DOHH2 (cell line): ENCODE measurements at regions not wholly inside any gene's neighbourhood (a gene's known extent, or its start where the extent isn't known, plus 50 kb on each side); places are given as distances from the start of the nearest gene placed in this dataset.

Experiments used
- H3F3A ChIP-seq: fragments of 200-600 bp; sonication (generic), shearing (Covaris generic); 2 replicates; pipeline ENCODE4 v1.6.0; 2016; ENCODE audit warnings: antibody characterized with exemption, mild to moderate bottlenecking; ENCODE audit not compliant: control insufficient read depth, insufficient read depth
- H3K27ac ChIP-seq: fragments of 200-600 bp; sonication (generic); 2 replicates; pipeline ENCODE4 v1.5.1; 2014; ENCODE audit warnings: low read depth, mild to moderate bottlenecking, low read length, moderate library complexity
- H3K27me3 ChIP-seq: fragments of 200-600 bp; sonication (generic); 2 replicates; pipeline ENCODE4 v1.6.1; 2014; ENCODE audit warnings: mild to moderate bottlenecking, low read length, mixed read lengths; ENCODE audit not compliant: control insufficient read depth
- H3K36me3 ChIP-seq: fragments of 200-600 bp; sonication (generic); 2 replicates; pipeline ENCODE4 v1.6.1; 2014; ENCODE audit warnings: mild to moderate bottlenecking, low read length, moderate library complexity, mixed read lengths; ENCODE audit not compliant: control insufficient read depth
- H3K4me1 ChIP-seq: fragments of 200-600 bp; sonication (generic); 2 replicates; pipeline ENCODE4 v1.6.1; 2014; ENCODE audit warnings: mild to moderate bottlenecking, low read length, mixed read lengths; ENCODE audit not compliant: control insufficient read depth
- H3K4me2 ChIP-seq: fragments of 200-600 bp; sonication (generic); 2 replicates; pipeline ENCODE4 v1.6.0; 2014; ENCODE audit warnings: mild to moderate bottlenecking, low read length, moderate library complexity
- H3K4me3 ChIP-seq: fragments of 200-600 bp; sonication (generic); 2 replicates; pipeline ENCODE4 v1.5.1; 2014; ENCODE audit warnings: mild to moderate bottlenecking, low read length, mixed read lengths
- H3K79me2 ChIP-seq: fragments of 200-600 bp; sonication (generic); 2 replicates; pipeline ENCODE4 v1.6.1; 2014; ENCODE audit warnings: mild to moderate bottlenecking, low read length, mixed read lengths; ENCODE audit not compliant: control insufficient read depth
- H3K9me2 ChIP-seq: fragments of 200-600 bp; sonication (generic); replicated peaks from 2 replicates; pipeline ENCODE4 v1.6.1; 2014; ENCODE audit warnings: mild to moderate bottlenecking, low read length, mixed read lengths; ENCODE audit not compliant: control insufficient read depth
- H3K9me3 ChIP-seq: fragments of 200-600 bp; sonication (generic); 2 replicates; pipeline ENCODE4 v1.6.1; 2014; ENCODE audit warnings: antibody characterized with exemption, low read length, mixed read lengths; ENCODE audit not compliant: control insufficient read depth, insufficient read depth
- H4K20me1 ChIP-seq: fragments of 200-600 bp; sonication (generic); 2 replicates; pipeline ENCODE4 v1.6.0; 2014; ENCODE audit warnings: low read depth, mild to moderate bottlenecking, antibody characterized with exemption, low read length, moderate library complexity; ENCODE audit not compliant: control insufficient read depth, insufficient read depth
- EZH2phosphoT487 ChIP-seq: fragments of 200-600 bp; sonication (generic); IDR thresholded peaks from 2 replicates; pipeline ENCODE4 v1.6.1; 2017; ENCODE audit warnings: borderline replicate concordance, mild to moderate bottlenecking, antibody characterized with exemption, low read length, moderate library complexity, mixed read lengths
- TF ChIP-seq, protein P1 (sequence below): fragments of 200-600 bp; sonication (generic); IDR thresholded peaks from one replicate; pipeline ENCODE4 v1.5.1; 2014; ENCODE audit warnings: antibody characterized with exemption, mild to moderate bottlenecking, low read depth, low read length; ENCODE audit not compliant: poor library complexity, severe bottlenecking

DNA sequence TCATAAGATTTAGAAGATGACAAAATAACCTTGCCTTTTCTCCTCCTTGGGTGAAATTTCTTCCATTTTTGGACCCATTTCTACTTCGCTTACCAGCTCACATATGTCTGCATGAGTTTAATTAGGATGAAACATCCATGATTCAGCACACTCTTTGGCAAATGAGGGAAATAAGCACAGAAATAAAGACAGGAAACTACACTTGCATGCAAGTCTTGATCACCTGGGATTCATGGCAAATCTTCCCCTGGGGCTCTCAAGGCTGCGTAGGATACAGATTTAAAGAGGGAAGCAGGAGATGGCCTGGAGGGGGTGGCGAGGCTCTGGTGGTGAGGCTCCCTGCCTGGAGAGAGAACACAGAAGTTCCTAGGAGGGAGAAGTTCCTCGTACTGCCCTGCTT lies 147.8 kb downstream of the EDN3 start:
- H3K27me3 ChIP-seq, result peaks cover 40% of the 10 kb centered on the region

DNA sequence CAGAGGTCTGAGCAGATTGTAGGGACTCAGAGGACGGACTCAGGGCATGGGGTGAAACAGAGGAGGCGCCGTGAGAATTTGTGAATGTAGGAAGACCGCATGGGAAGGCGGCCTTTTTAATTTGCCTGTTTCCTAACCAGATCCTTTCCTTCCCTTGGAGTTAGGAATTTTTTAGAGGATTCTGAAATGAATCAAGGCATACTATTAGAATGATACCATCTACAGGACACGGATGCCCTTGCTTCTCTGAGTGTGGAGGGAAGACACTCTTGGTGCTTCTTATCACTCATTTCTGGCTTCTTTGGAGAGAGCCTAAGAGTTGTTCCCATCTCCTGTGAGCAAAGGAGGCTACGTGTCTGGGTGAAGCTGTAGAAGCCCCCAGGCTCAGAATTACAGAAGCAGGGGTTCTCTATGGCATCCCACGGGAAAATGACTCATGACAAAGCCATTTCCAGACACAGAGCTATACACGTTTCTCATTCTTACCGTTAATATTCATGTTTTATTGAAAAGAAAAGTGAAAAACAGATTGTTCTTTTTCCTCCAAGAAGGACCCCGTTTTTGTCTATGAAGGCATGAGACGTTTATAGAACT lies 148.5 kb downstream of the EDN3 start:
- Histone ChIP-seq H3K27ac (no peak overlapping the region), H3F3A (no peaks in the 10 kb centered on the region), H3K79me2 (no peaks in the 10 kb centered on the region), H3K9me2 (no peaks in the 10 kb centered on the region), H3K4me2 (no peak overlapping the region), H3K9me3 (no peaks in the 10 kb centered on the region), H3K27me3 (peaks cover 36% of the 10 kb centered on the region), H3K4me1 (no peaks in the 10 kb centered on the region), H3K36me3 (no peaks in the 10 kb centered on the region), H3K4me3 (no peak overlapping the region), H4K20me1 (no peaks in the 10 kb centered on the region)
- TF ChIP-seq, protein P1, sequence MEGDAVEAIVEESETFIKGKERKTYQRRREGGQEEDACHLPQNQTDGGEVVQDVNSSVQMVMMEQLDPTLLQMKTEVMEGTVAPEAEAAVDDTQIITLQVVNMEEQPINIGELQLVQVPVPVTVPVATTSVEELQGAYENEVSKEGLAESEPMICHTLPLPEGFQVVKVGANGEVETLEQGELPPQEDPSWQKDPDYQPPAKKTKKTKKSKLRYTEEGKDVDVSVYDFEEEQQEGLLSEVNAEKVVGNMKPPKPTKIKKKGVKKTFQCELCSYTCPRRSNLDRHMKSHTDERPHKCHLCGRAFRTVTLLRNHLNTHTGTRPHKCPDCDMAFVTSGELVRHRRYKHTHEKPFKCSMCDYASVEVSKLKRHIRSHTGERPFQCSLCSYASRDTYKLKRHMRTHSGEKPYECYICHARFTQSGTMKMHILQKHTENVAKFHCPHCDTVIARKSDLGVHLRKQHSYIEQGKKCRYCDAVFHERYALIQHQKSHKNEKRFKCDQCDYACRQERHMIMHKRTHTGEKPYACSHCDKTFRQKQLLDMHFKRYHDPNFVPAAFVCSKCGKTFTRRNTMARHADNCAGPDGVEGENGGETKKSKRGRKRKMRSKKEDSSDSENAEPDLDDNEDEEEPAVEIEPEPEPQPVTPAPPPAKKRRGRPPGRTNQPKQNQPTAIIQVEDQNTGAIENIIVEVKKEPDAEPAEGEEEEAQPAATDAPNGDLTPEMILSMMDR, result no peak
- no peak for TF ChIP-seq EZH2phosphoT487

More for the DNA sequence above, 147.8 kb downstream of the EDN3 start:
- Histone ChIP-seq H3K4me3 (no peak overlapping the region), H3K9me3 (no peaks in the 10 kb centered on the region), H3K36me3 (no peaks in the 10 kb centered on the region), H3K9me2 (no peaks in the 10 kb centered on the region), H3K27ac (no peak overlapping the region), H4K20me1 (no peaks in the 10 kb centered on the region), H3F3A (no peaks in the 10 kb centered on the region), H3K4me2 (no peak overlapping the region), H3K79me2 (no peaks in the 10 kb centered on the region), H3K4me1 (no peaks in the 10 kb centered on the region)
- no peak for TF ChIP-seq EZH2phosphoT487
- TF ChIP-seq, protein P1, result no peak

DNA sequence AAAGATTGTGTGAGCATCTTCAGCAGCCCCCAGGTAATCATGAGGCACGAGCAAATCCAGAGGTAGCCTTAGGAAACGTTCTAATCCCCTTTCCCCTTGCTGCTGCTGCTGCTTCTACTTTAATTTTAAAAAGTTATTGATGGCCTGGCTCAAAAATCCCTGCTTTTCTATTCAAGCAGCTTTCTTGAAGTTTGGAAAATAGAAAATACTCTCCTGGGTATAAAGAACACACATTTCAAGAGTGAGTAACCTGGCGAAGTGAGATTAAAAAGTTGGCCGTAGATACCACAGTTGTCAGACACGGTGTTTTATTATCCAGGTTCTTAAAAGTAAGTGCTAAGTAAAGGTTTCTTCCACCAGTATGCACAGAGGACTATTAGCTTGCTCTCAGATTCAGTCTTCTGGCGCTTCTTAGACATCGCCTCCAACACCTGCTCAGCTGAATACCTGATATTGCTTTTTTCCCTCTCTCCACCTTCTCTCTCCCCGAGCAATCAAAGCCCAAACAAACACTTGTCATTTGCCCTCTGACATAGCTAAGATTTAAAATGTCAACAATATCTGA lies 150.7 kb downstream of the EDN3 start:
- Histone ChIP-seq H3K36me3 (no peaks in the 10 kb centered on the region), H3K27me3 (peaks cover 31% of the 10 kb centered on the region), H3K79me2 (no peaks in the 10 kb centered on the region), H4K20me1 (no peaks in the 10 kb centered on the region), H3K4me1 (no peaks in the 10 kb centered on the region), H3K4me3 (no peak overlapping the region), H3K27ac (no peak overlapping the region), H3F3A (no peaks in the 10 kb centered on the region), H3K9me3 (no peaks in the 10 kb centered on the region), H3K9me2 (no peaks in the 10 kb centered on the region), H3K4me2 (no peak overlapping the region)
- TF ChIP-seq, protein P1, result no peak
- no peak for TF ChIP-seq EZH2phosphoT487
